H4 (cell line): ENCODE measurements at regions not wholly inside any gene's neighbourhood (a gene's known extent, or its start where the extent isn't known, plus 50 kb on each side); places are given as distances from the start of the nearest gene placed in this dataset.
"Not testable (repeated sequence)": the region's sequence is repeated elsewhere in the genome, so short reads cannot be mapped to it uniquely, and the experiment has no call there.

Experiments
- DNase-seq: peaks from one replicate; pipeline ENCODE4 v3.0.0-alpha.2; 2015; ENCODE audit warnings: low spot score

GRCh38 chr20:47934761-47935160 lies 149.5 kb upstream of the SULF2 start:
- DNase-seq, result no peak

GRCh38 chr20:47931443-47931842 lies 146.2 kb upstream of the SULF2 start:
- DNase-seq, result no peak

GRCh38 chr20:47931002-47931401 lies 145.7 kb upstream of the SULF2 start:
- DNase-seq, result no peak

GRCh38 chr20:47929368-47930115 lies 144.3 kb upstream of the SULF2 start:
- peak; percentile 49 for DNase-seq

- DNase-seq, result peak; percentile 38
These were observed 142.7 kb upstream of the SULF2 start for GRCh38 chr20:47927944-47928343.

- DNase-seq, result peak; percentile 33
These were observed 142.1 kb upstream of the SULF2 start for GRCh38 chr20:47927385-47927851.

- DNase-seq, result no peak
These were observed 141.4 kb upstream of the SULF2 start for GRCh38 chr20:47926731-47927130.

- no peak for DNase-seq
These were observed 140.3 kb upstream of the SULF2 start for GRCh38 chr20:47925593-47925992.

GRCh38 chr20:47922269-47922668 lies 137.0 kb upstream of the SULF2 start:
- DNase-seq, result no peak

- not testable (repeated sequence) for DNase-seq
These were observed 136.5 kb upstream of the SULF2 start for GRCh38 chr20:47921829-47922228.

- DNase-seq, result no peak
These were observed 136.1 kb upstream of the SULF2 start for GRCh38 chr20:47921408-47921807.

- DNase-seq, result no peak
These were observed 132.3 kb upstream of the SULF2 start for GRCh38 chr20:47917549-47918070.

- no peak for DNase-seq
These were observed 130.2 kb upstream of the SULF2 start for GRCh38 chr20:47915495-47915894.

GRCh38 chr20:47914792-47915191 lies 129.5 kb upstream of the SULF2 start:
- no peak for DNase-seq

- not testable (repeated sequence) for DNase-seq
These were observed 127.7 kb upstream of the SULF2 start for GRCh38 chr20:47912786-47913501.

- DNase-seq, result not testable (repeated sequence)
These were observed 126.9 kb upstream of the SULF2 start for GRCh38 chr20:47912165-47912564.

GRCh38 chr20:47909696-47910369 lies 124.6 kb upstream of the SULF2 start:
- not testable (repeated sequence) for DNase-seq

GRCh38 chr20:47908361-47909035 lies 123.2 kb upstream of the SULF2 start:
- DNase-seq, result not testable (repeated sequence)

- not testable (repeated sequence) for DNase-seq
These were observed 122.7 kb upstream of the SULF2 start for GRCh38 chr20:47907951-47908350.

- no peak for DNase-seq
These were observed 121.9 kb upstream of the SULF2 start for GRCh38 chr20:47907031-47907675.

GRCh38 chr20:47906348-47906660 lies 121.0 kb upstream of the SULF2 start:
- DNase-seq, result no peak
